Stimulated activated CD4-positive, alpha-beta T cell treated with anti-CD3 and anti-CD28 coated beads, TNF-alpha, amount 100 ng/mL, for 24 hours (primary cell): ENCODE measurements at regions not wholly inside any gene's neighbourhood (a gene's known extent, or its start where the extent isn't known, plus 50 kb on each side); places are given as distances from the start of the nearest gene placed in this dataset.
"Not testable (repeated sequence)": the region's sequence is repeated elsewhere in the genome, so short reads cannot be mapped to it uniquely, and the experiment has no call there.

Experiments
- DNase-seq, 3 experiments: peaks; one replicate each; pipeline ENCODE4 v3.0.0-alpha.2; 2020; ENCODE audit warnings: low read depth in 3 of 3

GRCh38 chr10:60618861-60619260 lies 159.4 kb upstream of the CDK1 start:
- DNase-seq, result no peak

GRCh38 chr10:60615541-60615940 lies 162.7 kb upstream of the CDK1 start:
- no peak for DNase-seq

DNA sequence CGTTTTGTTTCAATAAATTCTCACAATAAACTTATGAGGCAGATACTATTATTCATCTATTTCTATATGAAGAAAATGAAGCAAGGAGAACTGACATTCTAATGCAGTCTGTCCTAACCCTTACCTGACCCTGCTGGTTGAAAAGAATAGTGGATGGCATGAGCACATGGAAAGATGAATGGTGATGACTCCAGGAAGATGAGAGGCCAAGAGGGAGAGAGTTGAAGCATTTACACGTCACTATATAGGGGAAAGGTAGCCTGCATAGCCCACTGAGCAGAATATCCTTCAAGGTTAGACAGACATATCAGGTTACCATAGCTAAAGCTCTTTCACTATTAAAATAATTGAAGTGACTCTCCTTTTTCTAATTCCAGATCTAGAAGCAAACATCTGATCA lies 163.9 kb upstream of the CDK1 start:
- DNase-seq, result no peak

- no peak for DNase-seq
These were observed 164.8 kb upstream of the CDK1 start for GRCh38 chr10:60613434-60613833.

- DNase-seq, result peak; percentile 7 to 18 (median 8)
These were observed 167.0 kb upstream of the CDK1 start for GRCh38 chr10:60611291-60611747.

- no peak for DNase-seq
These were observed 170.9 kb upstream of the CDK1 start for GRCh38 chr10:60607372-60607771.

DNA sequence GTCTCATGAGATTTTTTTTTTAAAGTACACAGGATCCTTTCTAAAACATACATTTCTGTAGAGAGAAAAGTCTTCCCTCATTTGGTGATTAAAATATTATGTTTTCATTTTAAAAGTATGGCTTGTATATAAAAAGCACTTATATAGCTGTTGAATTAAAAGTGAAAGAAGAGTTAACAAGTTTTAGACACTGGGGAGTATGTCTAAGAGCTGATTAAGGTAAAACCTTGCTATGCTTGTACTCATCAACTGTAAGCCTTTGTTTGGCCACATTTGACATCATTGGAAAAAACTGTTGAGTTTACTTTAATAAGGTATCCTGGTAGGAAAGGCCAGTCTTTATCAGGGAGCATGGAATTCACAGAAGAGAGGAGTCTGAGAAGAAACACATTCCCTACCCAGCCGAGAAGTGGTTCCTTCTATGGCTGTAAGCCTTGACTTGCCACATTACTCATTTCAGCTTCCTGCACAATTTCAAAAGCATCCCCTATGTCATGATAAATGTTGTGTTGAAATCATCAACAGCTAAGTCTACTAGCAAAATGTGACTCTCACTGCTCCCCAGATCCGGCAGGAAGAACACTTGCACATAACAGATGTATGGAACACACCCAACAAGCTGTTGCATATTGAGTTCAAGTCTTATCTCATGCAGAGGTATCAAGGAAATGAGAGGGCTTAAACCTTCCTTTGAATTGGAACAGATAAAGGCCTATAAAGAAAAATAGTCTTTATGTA lies 171.8 kb upstream of the CDK1 start:
- no peak for DNase-seq

GRCh38 chr10:60605476-60605875 lies 172.8 kb upstream of the CDK1 start:
- no peak for DNase-seq

DNA sequence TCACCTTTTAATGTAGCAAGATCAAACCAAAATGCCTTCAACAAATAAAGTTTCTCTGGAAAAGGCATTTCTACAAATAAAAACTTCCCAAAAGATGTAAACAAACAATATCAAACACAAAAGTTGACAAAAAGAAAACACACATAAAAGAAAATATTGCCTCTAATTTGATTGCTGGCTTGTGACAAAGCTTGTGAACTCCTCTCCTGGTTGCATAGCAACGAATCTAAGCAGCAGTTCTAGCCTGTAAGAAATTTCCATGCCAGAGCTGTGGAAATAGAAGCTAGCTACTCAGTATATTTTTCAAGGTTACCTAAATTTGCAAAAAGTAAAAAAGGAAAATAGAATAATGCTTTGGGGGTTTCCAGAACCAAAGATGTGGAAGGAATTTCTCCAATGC lies 173.9 kb upstream of the CDK1 start:
- DNase-seq, result no peak

- DNase-seq, result no peak
These were observed 180.8 kb upstream of the CDK1 start for GRCh38 chr10:60597513-60597912.

DNA sequence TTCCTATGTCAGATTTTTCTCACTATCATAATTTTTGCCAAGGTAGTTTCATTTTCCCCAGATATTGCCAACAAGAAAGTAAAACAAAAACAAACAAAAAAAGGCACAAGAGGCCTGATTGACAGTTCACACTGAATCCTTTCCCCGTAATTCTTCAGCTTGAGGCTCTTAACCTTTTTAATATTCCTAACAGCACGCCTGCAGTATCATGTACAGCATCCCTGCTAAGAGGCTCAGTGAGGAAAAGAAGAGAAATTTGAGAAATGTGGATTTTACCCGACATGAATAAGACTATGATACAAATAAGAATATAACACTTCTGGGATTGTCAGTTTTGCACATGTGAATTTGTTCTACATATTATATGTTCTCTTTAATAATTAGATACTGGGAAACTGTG lies 182.4 kb upstream of the CDK1 start:
- DNase-seq, result no peak

GRCh38 chr10:60594476-60595051 lies 183.7 kb upstream of the CDK1 start:
- DNase-seq, result no peak

DNA sequence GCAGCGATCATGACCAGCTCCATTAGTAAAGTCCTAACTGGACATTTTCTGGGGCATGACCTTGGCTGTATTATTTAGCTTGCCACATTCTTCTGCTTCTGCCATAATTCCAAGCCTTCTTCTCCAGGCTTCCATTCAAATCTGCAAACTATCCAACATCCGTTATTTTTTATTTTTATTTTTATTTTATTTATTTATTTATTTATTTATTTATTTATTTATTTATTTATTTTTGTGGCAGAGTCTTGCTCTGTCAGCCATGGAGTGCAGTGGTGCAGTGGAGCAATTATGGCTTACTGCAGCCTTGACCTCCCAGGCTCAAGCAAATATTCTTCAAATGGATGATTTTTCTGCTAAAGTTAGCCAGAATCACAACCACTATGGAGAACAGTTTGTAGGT lies 187.2 kb upstream of the CDK1 start:
- DNase-seq, result no peak

DNA sequence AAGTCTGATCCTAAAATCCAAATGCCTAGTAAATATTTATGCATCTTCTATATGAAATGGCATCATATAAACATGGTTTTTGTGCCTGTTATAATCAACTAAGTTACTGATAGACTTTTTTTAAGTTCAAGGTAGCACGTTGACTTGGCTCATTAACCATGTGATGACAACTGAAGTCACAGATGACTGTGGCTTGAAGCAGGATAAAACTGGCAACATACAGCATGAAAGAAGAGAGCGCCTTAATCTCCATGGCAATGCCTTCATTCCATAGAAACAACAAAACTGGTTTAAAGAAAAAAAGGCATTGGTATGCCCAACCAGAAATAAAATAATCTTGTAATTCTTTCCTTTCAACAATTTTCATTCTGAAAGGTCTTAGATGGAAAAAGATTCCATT lies 188.9 kb upstream of the CDK1 start:
- DNase-seq, result no peak

GRCh38 chr10:60581782-60582181 lies 192.1 kb upstream of the ANK3 start:
- DNase-seq, result not testable (repeated sequence)

DNA sequence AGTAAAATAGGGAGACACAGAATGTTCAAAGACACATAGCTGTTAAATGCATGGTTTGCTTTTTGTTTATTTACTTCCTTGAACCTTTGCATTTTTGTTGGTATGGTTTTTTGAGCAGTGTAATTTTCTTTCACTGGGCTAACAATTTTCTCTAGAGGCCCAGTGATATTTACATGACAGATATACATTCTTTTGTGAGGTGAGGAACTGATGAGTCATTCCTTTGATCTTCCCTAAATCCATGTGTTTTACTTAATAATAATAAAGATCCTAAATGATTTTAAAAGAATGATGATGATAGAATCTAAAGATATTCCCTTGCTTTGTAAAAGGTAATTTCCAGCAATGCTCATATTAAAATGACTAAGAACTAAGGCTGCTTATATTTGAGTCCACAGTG lies 188.5 kb upstream of the ANK3 start:
- no peak for DNase-seq

GRCh38 chr10:60576130-60577069 lies 186.7 kb upstream of the ANK3 start:
- no peak for DNase-seq

- no peak for DNase-seq
These were observed 185.4 kb upstream of the ANK3 start for GRCh38 chr10:60575105-60575504.

GRCh38 chr10:60574388-60574787 lies 184.7 kb upstream of the ANK3 start:
- DNase-seq, result no peak

DNA sequence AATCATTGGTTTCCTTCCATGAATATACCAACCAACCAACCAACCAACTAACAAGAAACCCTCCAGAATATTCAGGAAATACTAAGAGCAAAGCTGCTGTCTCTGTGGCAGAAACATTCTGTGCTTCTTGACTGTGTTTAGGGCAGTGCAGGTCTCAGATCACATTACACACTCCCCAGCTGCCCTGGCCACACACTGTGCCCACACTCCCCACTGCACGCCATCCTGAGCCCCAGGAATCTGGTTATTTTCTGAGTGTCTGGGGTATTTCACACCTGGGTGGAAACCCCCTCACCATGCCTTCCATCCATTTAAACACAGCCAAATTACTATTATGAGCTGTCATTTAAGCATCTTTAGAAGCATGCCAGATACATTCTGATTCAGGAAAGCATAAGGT lies 183.7 kb upstream of the ANK3 start:
- peak; percentile 35 to 65 (median 37) for DNase-seq

DNA sequence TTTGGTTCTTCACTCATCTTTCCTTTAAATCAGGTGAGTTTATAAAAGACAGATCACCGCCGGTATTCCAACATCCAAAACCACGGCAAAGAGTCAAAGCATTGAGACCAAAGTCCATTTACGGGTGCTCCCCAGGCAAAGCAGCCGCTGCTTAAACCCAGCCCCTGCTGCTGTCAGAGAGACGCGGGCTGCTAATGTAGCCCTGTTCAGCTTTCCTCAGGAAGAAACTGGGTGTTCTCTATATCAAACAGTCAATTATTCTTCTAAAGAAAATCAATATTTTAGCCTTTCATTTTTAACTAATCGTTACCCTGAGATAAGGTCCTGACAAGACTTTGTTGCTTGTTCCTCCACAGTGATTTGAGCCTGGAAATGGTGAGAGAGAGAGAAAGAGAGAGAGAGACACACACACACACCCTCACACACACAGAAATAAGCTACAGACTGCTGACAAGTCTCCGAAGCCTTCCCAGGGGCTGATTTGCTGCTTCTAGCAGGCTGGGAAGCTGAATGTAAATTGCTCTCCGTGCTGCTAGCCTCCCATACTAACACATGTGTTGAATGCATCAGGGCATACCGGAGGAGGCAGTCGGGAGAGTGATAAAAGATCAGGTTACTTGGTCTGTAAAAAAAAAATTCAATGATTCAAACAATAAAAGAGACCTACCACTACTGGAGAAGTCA lies 183.0 kb upstream of the ANK3 start:
- DNase-seq, result peak; percentile 6 to 32 (median 13)

DNA sequence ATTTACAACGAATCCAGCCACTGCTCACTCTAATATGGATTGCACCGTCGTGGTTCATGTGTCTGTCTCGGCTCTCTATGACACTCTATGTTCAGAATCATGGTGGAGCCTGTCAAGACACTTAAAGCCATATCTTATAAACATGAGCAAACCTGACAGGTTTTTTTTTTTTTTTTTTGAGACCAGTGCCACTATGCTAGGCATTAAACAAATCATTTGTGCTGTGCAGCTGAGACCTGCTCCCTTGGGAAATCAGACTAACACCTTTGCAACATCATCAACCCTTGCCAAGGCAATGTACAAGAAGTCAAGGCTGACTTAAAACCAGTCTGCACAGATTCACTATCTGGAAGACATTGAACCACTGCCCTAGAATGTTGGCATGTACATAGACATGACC lies 181.2 kb upstream of the ANK3 start:
- no peak for DNase-seq
